ENCODE measurements at regions not wholly inside any gene's neighbourhood (a gene's known extent, or its start where the extent isn't known, plus 50 kb on each side); places are given as distances from the start of the nearest gene placed in this dataset.

DNA sequence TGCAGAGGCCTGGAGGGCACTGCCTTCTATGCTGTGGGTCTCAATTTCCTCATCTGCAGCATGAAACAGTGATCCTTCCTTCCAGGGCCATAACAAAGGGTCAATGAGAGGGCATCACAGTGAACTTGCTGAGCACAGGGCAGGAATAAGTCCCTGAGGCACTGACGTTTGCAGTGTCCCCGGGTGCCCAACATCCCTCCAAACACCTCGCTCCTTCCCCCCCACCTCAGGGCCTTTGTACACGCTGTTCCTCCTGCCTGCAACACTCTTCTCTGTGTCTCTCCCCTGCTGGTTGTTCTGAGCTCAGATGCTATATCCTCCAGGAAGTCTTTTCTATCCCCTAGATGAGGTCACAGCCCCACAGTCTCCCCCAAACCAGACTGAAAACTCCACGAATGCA, 59.7 kb upstream of the TCF20 start:
- ATAC-seq, result no peak

DNA sequence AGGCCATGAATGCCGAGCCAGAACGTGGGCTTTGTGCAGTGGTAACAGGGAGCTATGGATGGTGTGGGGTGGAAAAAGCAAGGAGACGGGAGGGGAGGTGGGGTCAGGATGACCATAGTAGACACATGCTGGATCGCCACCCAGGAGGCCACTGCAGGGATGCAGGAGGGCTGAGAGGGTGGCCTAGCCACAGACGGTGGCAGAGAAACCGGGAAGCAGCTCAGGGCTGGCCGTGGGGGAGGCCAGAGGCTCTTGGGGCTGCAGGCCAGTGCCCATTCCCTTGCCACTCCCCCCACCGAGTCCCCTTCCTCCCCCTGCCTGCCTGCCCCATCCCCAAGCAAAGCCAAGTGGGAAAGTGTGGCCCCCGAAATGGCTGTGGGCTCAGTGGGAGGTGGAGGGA, 59.1 kb upstream of the TCF20 start:
- no peak for ATAC-seq

- ATAC-seq, result no peak
Measured at GRCh38 chr22:42328784-42329145, 58.3 kb upstream of the TCF20 start.

DNA sequence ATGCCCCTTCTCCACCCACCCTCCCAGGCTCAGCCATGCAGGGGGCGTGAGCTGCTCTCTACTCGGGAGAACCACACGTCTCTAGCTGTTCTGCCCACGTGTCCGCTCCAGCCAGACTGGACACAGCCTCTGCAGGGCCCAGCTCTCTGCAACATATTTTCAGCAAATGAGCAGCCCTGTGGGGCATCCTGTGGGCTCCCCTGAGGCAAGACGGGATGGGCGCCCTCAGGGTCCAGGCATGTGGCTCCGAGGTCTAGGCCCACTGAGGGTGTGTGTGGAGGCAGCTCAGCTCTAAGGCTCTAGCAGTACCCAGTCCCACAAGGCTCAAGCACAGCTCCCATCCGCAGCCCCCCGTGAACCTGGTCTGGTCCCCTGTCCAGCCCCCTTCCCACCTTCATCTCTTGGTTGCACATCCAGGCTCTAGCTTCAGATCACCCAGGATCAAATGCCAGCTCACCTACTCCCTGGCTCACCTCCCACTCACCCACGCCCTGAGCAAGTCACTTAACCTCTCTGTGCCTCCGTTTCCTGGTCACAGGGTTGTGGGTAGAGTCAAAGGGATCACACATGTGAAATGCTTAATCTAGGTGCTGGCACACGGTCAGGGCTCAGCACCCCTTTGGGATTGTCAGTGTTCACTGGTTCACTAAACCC, 57.8 kb upstream of the TCF20 start:
- peak; percentile 67 for ATAC-seq

- no peak for ATAC-seq
Measured at GRCh38 chr22:42327462-42328129, 57.1 kb upstream of the TCF20 start.

- ATAC-seq, result no peak
Measured at GRCh38 chr22:42326801-42327200, 56.3 kb upstream of the TCF20 start.

GRCh38 chr22:42326301-42326700, 55.8 kb upstream of the TCF20 start:
- ATAC-seq, result no peak

DNA sequence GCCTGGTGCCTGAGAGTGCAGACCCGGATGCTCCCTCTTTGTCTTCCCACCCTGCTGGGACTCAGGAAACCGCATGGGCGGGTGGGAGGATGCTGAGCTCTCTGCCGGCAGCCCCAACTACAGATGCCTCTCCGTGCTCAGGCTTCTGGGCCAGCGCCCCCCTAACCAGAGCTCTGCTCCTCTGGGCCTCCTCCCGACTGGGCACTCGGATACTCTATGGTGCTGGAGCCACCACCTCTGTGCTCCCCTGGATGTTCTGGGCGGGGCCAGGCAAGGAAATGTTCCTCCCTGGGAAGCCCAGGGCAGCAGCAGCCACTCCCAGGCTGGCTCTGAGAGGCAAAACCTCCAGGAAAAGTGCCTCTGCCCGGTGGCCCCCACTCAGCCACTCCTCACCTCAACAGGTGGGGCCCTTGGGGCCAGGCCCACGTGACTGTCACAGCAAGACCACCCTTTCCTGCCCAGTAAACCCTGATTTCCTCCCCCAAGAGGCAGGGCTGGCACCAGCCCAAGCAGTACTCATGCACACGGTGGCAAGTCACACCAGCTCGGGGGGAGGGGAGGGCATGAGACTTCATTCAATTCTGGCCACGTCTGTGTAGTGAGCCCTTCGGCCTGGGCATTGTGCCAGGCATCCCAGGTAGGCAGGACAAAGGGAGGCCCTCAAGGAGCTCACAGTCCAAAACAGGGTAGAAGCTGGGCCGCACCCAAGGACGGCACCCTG, 54.7 kb upstream of the TCF20 start:
- peak; percentile 28 for ATAC-seq

DNA sequence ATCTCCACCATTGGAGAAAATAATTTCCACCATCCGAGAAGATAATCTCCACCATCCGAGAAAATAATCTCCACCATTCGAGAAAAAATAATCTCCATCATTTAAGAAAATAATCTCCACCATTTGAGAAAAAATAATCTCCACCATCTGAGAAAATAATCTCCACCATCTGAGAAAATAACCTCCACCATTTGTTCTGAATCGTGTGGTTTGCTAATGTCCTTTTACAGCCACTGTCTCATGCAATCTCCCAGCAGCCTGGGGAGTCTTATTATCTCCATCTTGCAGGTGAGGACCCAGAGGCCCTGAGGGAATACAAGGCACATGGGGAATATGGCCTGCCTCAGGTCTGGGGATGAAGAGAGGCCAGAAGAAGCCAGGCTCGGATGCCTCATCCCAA, 54.1 kb upstream of the TCF20 start:
- no peak for ATAC-seq

DNA sequence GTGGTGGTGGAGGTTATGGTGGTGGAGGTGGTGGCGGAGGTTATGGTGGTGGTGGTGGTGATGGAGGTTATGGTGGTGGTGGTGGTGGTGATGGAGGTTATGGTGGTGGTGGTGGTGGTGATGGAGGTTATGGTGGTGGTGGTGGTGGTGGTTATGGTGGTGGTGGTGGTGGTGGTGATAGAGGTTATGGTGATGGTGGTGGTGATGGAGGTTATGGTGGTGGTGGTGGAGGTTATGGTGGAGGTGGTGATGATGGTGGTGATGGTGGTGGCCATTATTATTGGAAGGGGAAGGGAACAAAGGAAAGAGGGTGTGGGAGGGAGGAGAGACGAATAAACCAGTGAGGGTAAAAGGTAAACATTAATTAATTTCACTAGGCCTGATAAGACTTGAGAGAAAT, 53.5 kb upstream of the TCF20 start:
- ATAC-seq, result no peak

DNA sequence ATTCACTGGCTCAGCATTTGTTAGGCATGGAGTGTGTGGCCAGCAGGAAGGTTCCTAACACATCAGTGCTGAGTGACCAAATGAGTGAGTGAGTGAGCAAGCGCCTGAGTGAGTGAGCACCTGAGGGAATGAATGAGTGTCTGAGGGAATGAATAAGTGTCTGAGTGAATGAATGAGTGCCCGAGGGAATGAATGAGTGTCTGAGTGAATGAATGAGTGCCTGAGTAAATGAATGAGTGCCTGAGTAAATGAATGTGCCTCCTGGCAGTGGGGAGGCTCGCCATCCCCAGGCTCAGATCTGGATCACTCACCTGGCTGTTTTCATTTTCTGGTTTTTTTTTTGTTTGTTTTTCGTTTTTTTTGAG, 52.1 kb upstream of the TCF20 start:
- no peak for ATAC-seq

DNA sequence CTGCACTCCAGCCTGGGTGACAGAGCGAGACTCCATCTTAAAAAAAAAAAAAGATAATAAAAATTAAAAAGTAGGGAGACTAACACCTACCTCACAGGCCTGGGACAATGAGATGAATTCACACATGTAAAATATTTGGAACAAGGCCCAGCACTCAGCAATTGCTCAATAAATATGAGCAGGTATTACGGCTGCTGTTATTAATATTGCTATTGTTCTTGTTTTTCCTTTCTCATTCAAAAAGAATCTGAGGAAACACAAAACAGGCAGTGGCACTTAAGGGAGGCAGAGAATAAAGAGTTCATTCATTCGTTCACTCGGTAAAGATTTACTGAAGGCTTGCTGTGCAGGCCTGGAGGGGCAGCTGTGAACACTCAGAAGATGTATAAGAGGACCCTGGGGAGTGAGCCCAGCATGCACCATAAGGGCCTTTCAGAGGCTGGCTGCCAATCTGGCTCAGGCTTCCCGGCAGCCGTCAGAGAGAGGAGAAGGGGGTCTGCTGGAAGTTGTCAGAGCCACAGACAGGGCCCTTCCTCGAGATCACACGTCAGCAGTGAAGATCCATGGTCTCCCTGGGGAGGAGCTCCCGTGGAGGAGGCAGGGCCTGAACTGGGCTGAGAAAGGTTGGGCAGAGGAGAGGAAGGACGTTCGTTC, 51.6 kb upstream of the TCF20 start:
- no peak for ATAC-seq

DNA sequence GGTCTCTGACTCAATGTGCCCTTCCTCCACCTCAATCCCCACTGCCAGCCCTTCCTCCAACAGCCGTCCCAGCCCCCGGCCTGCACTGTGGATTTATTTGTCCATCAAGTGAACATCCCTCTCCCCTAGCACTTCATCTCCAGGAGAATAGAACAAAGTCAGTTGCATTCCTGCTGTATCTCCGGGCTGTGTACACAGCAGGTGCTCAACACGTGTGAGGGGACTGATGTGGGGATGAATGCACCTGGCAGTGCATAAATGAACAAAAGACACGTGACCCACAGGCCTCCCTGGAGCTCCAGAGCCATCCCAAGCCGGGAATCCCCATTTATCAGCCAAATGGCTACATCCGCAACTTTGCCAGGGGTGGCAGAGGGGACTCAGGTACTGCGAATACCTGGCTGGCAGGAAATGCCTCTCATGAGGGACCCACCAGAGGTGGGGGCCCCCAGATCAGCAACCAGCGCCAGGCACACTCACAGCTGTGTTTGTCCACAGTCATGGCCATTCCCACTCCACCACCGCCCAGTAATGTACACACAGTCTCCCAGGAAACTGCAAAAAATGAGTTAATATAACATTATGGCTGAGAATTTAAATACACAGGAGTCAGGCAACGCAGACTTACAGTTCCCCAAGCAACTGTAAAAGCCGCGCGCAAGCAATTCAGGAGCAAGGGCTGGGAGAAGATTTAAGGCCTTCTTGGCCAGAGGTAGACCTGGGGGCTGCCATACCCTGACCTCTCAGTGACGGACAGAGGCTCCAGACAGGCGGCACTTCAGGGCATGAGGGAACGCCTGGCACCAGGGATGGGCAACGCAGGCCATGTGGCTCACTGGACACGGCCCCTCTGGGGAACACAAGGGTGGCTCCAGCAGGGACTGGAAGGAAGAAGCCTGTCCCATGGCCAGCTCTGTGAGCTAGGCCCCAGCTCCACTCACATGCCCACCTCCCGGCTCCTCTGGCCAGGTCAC, 50.3 kb upstream of the TCF20 start:
- ATAC-seq, result no peak

Measured in esophagus mucosa (tissue), 1 donor.